Hematopoietic multipotent progenitor cell treated with erythropoietin and hydrocortisone succinate and interleukin-3 and kit ligand, for 15 days (in vitro differentiated cells): ENCODE measurements at regions not wholly inside any gene's neighbourhood (a gene's known extent, or its start where the extent isn't known, plus 50 kb on each side); places are given as distances from the start of the nearest gene placed in this dataset.

Source experiments
- DNase-seq: peaks from one replicate; pipeline ENCODE4 v3.0.0-alpha.2; 2015; ENCODE audit warnings: low spot score

GRCh38 chr1:198040880-198041279 is 115.9 kb upstream of the NEK7 start:
- no peak for DNase-seq

DNA sequence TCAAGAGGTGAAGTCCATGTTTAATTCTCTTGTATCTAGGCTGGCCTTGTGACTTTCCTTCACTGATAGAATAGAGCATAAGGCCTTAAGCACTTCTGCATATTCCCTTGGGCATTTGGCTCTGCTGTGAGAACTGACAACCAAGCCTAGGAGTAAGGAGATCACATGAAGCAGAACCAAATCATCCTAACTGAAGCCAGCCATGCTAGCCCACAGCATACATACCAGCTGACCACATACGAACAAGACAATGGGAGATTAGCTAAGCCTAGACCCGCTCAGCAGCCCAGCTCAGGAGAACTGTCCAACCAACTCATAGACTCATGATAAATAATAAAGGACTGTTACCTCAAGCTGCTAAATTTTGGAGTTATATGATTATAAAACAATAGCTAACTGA is 114.6 kb upstream of the NEK7 start:
- DNase-seq = no peak

DNA sequence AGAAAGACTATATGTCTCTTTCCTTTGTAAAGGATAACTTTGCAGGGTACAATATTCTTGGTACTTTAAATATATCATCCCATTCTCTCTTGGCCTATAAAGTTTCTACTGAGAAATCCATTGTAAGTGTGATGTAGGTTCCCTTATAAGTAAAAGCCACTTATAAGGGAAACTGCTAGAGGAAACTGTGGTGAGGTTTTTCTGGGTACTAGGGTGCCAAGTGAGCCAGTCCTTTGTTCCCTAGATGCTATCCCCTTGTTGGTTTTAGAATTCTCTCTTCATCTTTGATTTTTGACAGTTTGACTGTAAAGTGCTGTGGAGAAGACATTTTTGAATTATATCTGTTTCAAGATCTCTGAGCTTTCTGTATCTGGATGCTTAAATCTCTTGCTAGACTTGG is 108.9 kb upstream of the NEK7 start:
- no peak for DNase-seq

DNA sequence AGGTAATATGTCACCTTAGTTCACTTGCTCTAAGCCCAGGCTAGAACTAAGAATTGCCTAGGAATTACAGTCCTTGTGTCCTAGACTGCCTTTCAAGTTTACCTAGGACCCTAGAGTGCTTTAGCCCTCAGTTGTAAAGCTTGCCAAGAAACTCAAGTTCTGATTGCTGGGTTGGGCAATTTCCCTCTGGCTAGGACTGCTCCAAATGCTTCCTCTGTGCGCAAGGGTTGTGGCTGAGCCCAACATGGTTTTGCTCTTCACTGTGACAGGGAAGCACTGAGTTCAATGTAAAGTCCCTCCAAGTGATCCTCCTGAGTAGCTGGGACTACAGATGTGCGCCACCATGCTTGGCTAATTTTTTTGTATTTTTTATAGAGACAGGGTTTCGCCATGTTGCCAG is 102.3 kb upstream of the NEK7 start:
- no peak for DNase-seq

DNA sequence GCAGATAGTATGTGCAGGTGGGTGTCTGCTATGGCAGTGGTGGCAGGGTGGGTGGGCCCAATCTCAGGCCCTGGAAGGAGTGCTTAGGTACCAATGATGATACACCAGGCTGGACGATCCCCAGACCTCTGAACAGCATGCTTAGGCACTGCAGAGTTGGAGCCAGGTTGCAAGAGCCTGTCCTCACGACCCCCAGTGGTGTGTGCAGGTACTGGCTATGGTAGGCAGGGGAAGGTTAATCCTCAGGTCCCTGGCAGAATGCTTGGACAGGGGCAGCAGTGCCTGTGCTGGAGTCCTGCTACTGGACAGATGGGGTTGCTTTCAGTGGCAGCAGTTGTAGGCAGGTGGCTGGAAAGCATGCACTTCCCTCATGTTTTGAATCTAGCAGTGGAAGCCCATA is 100.5 kb upstream of the NEK7 start:
- DNase-seq = no peak

GRCh38 chr1:198064181-198064580 is 92.6 kb upstream of the NEK7 start:
- DNase-seq = no peak

- DNase-seq = no peak
These were observed 88.5 kb upstream of the NEK7 start for GRCh38 chr1:198068285-198068684.

DNA sequence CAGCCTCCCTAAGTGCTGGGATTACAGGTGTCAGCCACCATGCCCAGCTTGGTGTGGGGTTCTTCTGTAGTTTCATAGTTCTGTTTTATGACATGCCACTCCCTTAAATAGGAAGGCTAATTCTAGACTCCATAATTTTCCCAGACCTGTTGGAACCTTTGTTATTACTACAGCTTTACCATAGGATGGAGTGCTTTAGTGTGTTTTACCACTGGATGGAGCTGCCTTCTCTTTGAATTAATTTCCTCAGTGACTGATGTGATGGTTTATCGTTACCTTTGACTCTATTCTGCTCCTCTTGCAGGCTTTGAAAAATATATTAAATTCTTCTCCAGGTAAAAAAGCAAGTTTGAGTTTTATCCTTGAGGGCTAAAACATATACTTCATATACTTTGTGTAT is 84.6 kb upstream of the NEK7 start:
- no peak for DNase-seq

- DNase-seq = no peak
These were observed 81.5 kb upstream of the NEK7 start for GRCh38 chr1:198075296-198075695.

DNA sequence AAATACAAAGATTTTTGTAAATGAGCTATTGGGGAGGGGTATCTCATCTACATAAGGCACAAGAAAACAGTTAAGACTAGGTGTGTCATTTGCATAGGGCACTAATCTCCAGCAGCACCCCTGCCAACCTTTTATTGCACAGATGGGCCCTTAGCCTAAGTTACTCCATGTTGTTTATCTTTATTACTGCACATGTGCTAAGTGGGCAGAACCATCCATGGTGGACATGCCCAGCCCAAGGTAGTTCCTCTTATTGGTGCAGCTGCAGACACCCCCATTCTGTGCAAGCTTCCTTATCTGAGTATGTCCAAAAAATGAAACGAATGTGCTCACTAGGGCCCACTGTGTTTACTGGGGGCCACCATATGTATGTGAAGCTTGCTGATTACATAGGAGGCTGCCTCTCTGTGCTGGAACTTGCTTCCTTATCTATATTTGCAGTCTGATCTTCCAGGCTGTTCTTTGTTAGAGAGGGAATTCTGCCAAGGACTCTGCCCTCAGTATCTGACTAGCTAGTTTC is 77.3 kb upstream of the NEK7 start:
- peak; percentile 19 for DNase-seq

- DNase-seq = no peak
These were observed 74.2 kb upstream of the NEK7 start for GRCh38 chr1:198082576-198082975.

DNA sequence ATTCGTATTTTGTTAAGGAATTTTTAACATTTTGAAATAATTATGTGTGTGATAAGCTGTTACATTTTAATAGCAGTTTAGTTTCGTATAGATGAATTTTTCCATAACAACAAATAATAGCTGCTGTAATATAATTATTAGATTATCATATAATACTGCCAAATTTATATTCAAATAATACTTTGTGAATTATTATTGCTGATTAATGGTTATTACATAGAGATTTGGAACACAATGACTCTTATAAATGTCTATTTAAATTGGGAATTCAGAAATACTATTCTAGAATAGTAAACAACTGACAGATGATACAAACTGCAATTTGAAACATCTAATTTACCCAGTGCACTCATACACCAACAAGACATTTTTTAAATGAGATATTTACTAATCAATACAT is 73.2 kb upstream of the NEK7 start:
- no peak for DNase-seq

GRCh38 chr1:198084241-198084908 is 72.4 kb upstream of the NEK7 start:
- no peak for DNase-seq

- DNase-seq = no peak
These were observed 70.6 kb upstream of the NEK7 start for GRCh38 chr1:198086051-198086745.

GRCh38 chr1:198087831-198088230 is 69.0 kb upstream of the NEK7 start:
- no peak for DNase-seq

- peak; percentile 14 for DNase-seq
These were observed 68.3 kb upstream of the NEK7 start for GRCh38 chr1:198088360-198089071.

- no peak for DNase-seq
These were observed 60.4 kb upstream of the NEK7 start for GRCh38 chr1:198096390-198096789.

GRCh38 chr1:198099755-198100154 is 57.0 kb upstream of the NEK7 start:
- no peak for DNase-seq

GRCh38 chr1:198101716-198102453 is 54.9 kb upstream of the NEK7 start:
- DNase-seq = no peak

DNA sequence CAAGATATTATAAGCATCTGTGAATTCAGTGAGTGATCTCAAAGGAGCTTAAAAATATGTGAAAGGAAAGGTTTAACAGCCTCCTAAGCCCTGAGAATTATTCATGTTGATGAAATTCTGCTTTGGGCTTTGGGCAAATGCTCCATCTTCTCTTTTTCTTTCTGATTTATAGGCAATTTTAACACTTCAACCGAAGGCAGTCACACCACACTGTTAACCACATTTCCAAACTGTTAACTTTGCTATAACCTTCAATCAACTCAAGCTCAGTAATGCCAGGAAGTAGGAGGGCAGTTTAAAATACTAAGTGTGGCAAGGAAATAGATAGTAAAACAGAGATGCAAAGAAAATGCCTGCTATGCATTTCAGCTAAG is 54.4 kb upstream of the NEK7 start:
- no peak for DNase-seq

DNA sequence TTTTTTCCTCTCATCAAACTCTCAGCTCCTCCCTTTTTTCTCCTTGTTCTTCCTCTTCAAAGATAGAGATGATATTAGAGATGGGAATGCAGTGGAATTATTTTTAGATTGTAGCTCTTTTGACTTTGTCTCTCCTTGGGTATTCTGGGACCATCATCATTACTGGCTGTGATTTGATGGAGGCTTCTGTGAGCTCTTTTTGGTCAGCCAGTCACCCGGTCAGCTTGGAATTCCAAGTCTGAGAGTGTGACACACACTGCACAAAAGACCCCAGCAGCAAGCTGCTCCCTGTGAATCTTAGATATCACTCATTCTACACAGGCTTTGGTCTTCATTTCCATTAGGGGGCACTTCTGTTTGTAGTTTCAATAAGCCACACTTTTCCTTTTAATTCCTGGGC is 51.6 kb upstream of the NEK7 start:
- DNase-seq = no peak

DNA sequence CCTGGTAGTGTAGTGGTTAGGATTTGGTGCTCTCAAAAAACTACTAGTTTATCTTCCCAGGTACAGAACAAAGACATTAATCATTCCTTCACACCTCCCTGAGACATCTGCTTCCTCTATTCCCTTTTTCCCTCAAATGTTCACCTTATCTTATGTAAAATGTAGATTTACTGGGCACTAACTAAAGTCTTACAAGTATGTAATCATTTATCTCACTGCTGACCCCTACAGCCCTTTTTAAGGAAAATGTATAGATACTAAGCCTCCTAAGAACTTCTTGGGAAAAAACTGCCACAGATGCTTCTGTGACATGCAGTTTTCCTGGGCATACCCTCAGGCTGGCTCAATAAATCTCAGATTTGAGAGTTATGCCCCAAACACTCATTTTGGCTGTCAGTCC is 50.8 kb upstream of the NEK7 start:
- DNase-seq = no peak
